MCF 10A (cell line): ENCODE measurements at regions not wholly inside any gene's neighbourhood (a gene's known extent, or its start where the extent isn't known, plus 50 kb on each side); places are given as distances from the start of the nearest gene placed in this dataset.

Experiments used
- BruUV-seq: library from RNA; stranded (reverse); fragments of 400-500 nt; replicated peaks from 2 replicates; lab custom pipeline; 2021; lab: Mats Ljungman, UMichigan
- CTCF ChIA-PET: fragments of 300-600 bp; sonication (Branson Sonifier 250); formaldehyde crosslinking; extraction: SDS; loops from one replicate; lab custom pipeline; 2021; ENCODE audit warnings: antibody characterized with exemption, inconsistent platforms; lab: Yijun Ruan, JAX
- POLR2A ChIA-PET: fragments of 300-600, 350-650 bp; sonication (Branson Sonifier 250); formaldehyde crosslinking; extraction: SDS; loops from one replicate; lab custom pipeline; 2020; ENCODE audit warnings: antibody characterized with exemption, inconsistent platforms; lab: Yijun Ruan, JAX
- DNase-seq: peaks from one replicate; pipeline ENCODE4 v3.0.0-alpha.2; 2018; ENCODE audit not compliant: unreplicated experiment
- H3K27ac Mint-ChIP-seq: one replicate; pipeline ENCODE4 v1.8.0; 2022; ENCODE audit warnings: mild to moderate bottlenecking, low read depth, mixed read lengths; ENCODE audit not compliant: unreplicated experiment
- H3K27me3 Mint-ChIP-seq: one replicate; pipeline ENCODE4 v1.8.0; 2022; ENCODE audit warnings: mixed read lengths; ENCODE audit not compliant: insufficient read depth, unreplicated experiment
- H3K36me3 Mint-ChIP-seq: one replicate; pipeline ENCODE4 v1.8.0; 2022; ENCODE audit warnings: mild to moderate bottlenecking, moderate library complexity, mixed read lengths; ENCODE audit not compliant: insufficient read depth, unreplicated experiment
- H3K4me1 Mint-ChIP-seq: one replicate; pipeline ENCODE4 v1.8.0; 2022; ENCODE audit warnings: mixed read lengths; ENCODE audit not compliant: insufficient read depth, unreplicated experiment
- H3K4me3 Mint-ChIP-seq: one replicate; pipeline ENCODE4 v1.8.0; 2022; ENCODE audit warnings: mild to moderate bottlenecking, moderate library complexity, mixed read lengths; ENCODE audit not compliant: unreplicated experiment
- H3K9me3 Mint-ChIP-seq: one replicate; pipeline ENCODE4 v1.8.0; 2022; ENCODE audit warnings: mixed read lengths; ENCODE audit not compliant: unreplicated experiment
- CTCF ChIP-seq: fragments of 200-600 bp; IDR thresholded peaks from one replicate; pipeline ENCODE4 v1.8.0; 2022; ENCODE audit warnings: antibody characterized with exemption, mild to moderate bottlenecking; ENCODE audit not compliant: unreplicated experiment
- intact Hi-C: fragments of 100-400 bp; cut with micrococcal nuclease; formaldehyde crosslinking; loops from 2 replicates; pipeline ENCODE4 v1.14.1; 2022

GRCh38 chr3:29203851-29204250, 77.0 kb upstream of the RBMS3 start:
- intact Hi-C loops, result no loop called here
- ChIA-PET CTCF (no interaction called here), POLR2A (interaction anchor here (0.6 kb wide), 1 partner anchor 113 kb away, joined by 3 read pairs; no protein-coding TSS in a partner anchor)
- no TSS peak for BruUV-seq
- Mint-ChIP-seq H3K27me3 (no peaks in the 10 kb centered on the region), H3K36me3 (no peaks in the 10 kb centered on the region), H3K4me1 (peaks cover 3% of the 10 kb centered on the region), H3K27ac (no peak overlapping the region), H3K9me3 (no peaks in the 10 kb centered on the region), H3K4me3 (no peak overlapping the region)
- DNase-seq, result no peak
- TF ChIP-seq CTCF, result no peak

- Mint-ChIP-seq H3K4me3 (no peak overlapping the region), H3K36me3 (no peaks in the 10 kb centered on the region), H3K4me1 (peaks cover 3% of the 10 kb centered on the region), H3K27me3 (no peaks in the 10 kb centered on the region), H3K27ac (no peak overlapping the region), H3K9me3 (no peaks in the 10 kb centered on the region)
- no peak for DNase-seq
- intact Hi-C loops, result no loop called here
- BruUV-seq, result no TSS peak
- POLR2A ChIA-PET, result no interaction called here
- CTCF ChIA-PET, result no interaction called here
- TF ChIP-seq CTCF, result no peak
Observed at GRCh38 chr3:29207427-29207826, 73.4 kb upstream of the RBMS3 start.

- BruUV-seq, result no TSS peak
- Mint-ChIP-seq H3K27me3 (no peaks in the 10 kb centered on the region), H3K27ac (no peak overlapping the region), H3K4me3 (no peak overlapping the region), H3K4me1 (no peaks in the 10 kb centered on the region), H3K9me3 (no peaks in the 10 kb centered on the region), H3K36me3 (no peaks in the 10 kb centered on the region)
- ChIA-PET POLR2A (interaction anchor here (0.6 kb wide), 1 partner anchor 14 kb away, joined by 3 read pairs; no protein-coding TSS in a partner anchor), CTCF (interaction anchor here (0.7 kb wide), 1 partner anchor 14 kb away, joined by 3 read pairs; no protein-coding TSS in a partner anchor)
- intact Hi-C loops, result no loop called here
- TF ChIP-seq CTCF, result no peak
- DNase-seq, result no peak
Observed at GRCh38 chr3:29212789-29213433, 68.0 kb upstream of the RBMS3 start.

- Mint-ChIP-seq H3K4me3 (no peak overlapping the region), H3K9me3 (no peaks in the 10 kb centered on the region), H3K4me1 (no peaks in the 10 kb centered on the region), H3K36me3 (no peaks in the 10 kb centered on the region), H3K27me3 (no peaks in the 10 kb centered on the region), H3K27ac (no peak overlapping the region)
- ChIA-PET CTCF (interaction anchor here (0.6 kb wide), 1 partner anchor 52 kb away, joined by 3 read pairs; no protein-coding TSS in a partner anchor), POLR2A (interaction anchor here (0.5 kb wide), 1 partner anchor 25 kb away, joined by 3 read pairs; no protein-coding TSS in a partner anchor)
- intact Hi-C loops, result no loop called here
- no peak for DNase-seq
- no TSS peak for BruUV-seq
- TF ChIP-seq CTCF, result no peak
Observed at GRCh38 chr3:29214009-29214658, 66.7 kb upstream of the RBMS3 start.
